ENCODE measurements at regions not wholly inside any gene's neighbourhood (a gene's known extent, or its start where the extent isn't known, plus 50 kb on each side); places are given as distances from the start of the nearest gene placed in this dataset.
"Not testable (repeated sequence)": the region's sequence is repeated elsewhere in the genome, so short reads cannot be mapped to it uniquely, and the experiment has no call there.

- H3K79me1 ChIP-seq (ENCODE audit: low read length) = no peaks in the 10 kb centered on the region
- H3K36me3 ChIP-seq (ENCODE audit: control insufficient read depth, insufficient read depth, low read length) = no peaks in the 10 kb centered on the region
- H3K4me3 ChIP-seq (ENCODE audit: low read length) = no peak overlapping the region
- no peaks in the 10 kb centered on the region for H3K79me2 ChIP-seq (ENCODE audit: control insufficient read depth, insufficient read depth, low read length)
- WGBS (ENCODE audit: extremely low coverage, insufficient coverage, low lambda C conversion rate) = no CpG with 5 or more reads among the region's 2 CpGs
- no peak overlapping the region for H4K8ac ChIP-seq (ENCODE audit: low read depth, low read length)
- H2BK120ac ChIP-seq (ENCODE audit: low read depth, low read length) = no peak overlapping the region
- H3K9ac ChIP-seq (ENCODE audit: low read length) = no peak overlapping the region
- no peaks in the 10 kb centered on the region for H3K27me3 ChIP-seq (ENCODE audit: insufficient read depth, low read length, poor library complexity)
- no peak overlapping the region for H3K56ac ChIP-seq (ENCODE audit: low read length)
- DNase-seq = no peak
- no peak overlapping the region for H2BK5ac ChIP-seq (ENCODE audit: low read length)
- no peak overlapping the region for H3K4ac ChIP-seq (ENCODE audit: low read depth, low read length)
- H3K18ac ChIP-seq (ENCODE audit: low read length) = no peak overlapping the region
- H4K5ac ChIP-seq (ENCODE audit: low read length) = no peak overlapping the region
- H3K27ac ChIP-seq (ENCODE audit: low read depth, low read length) = no peak overlapping the region
- no peak overlapping the region for H2BK15ac ChIP-seq (replicated peaks; ENCODE audit: low read depth)
- no peak overlapping the region for H2AK5ac ChIP-seq (ENCODE audit: low read length)
- no peaks in the 10 kb centered on the region for H3K4me1 ChIP-seq (ENCODE audit: control insufficient read depth, low read depth, low read length)
- H3K4me2 ChIP-seq (ENCODE audit: low read length) = no peak overlapping the region
- H3K23ac ChIP-seq (ENCODE audit: low read length) = no peak overlapping the region
Observed at GRCh38 chr14:43579671-43580070, 927.4 kb downstream of the FSCB start.

GRCh38 chr14:43568022-43568421 is 939.1 kb downstream of the FSCB start:
- no peaks in the 10 kb centered on the region for H3K79me1 ChIP-seq (ENCODE audit: low read length)
- no peak overlapping the region for H4K8ac ChIP-seq (ENCODE audit: low read depth, low read length)
- no peaks in the 10 kb centered on the region for H3K79me2 ChIP-seq (ENCODE audit: control insufficient read depth, insufficient read depth, low read length)
- no peak overlapping the region for H3K56ac ChIP-seq (ENCODE audit: low read length)
- H3K4me2 ChIP-seq (ENCODE audit: low read length) = no peak overlapping the region
- no peak overlapping the region for H3K27ac ChIP-seq (ENCODE audit: low read depth, low read length)
- DNase-seq = no peak
- no peak overlapping the region for H3K9ac ChIP-seq (ENCODE audit: low read length)
- H3K4me1 ChIP-seq (ENCODE audit: control insufficient read depth, low read depth, low read length) = no peaks in the 10 kb centered on the region
- no peak overlapping the region for H2BK5ac ChIP-seq (ENCODE audit: low read length)
- no peak overlapping the region for H3K4ac ChIP-seq (ENCODE audit: low read depth, low read length)
- H3K23ac ChIP-seq (ENCODE audit: low read length) = no peak overlapping the region
- no peak overlapping the region for H4K5ac ChIP-seq (ENCODE audit: low read length)
- H3K4me3 ChIP-seq (ENCODE audit: low read length) = no peak overlapping the region
- H3K36me3 ChIP-seq (ENCODE audit: control insufficient read depth, insufficient read depth, low read length) = no peaks in the 10 kb centered on the region
- no peak overlapping the region for H2AK5ac ChIP-seq (ENCODE audit: low read length)
- H2BK120ac ChIP-seq (ENCODE audit: low read depth, low read length) = no peak overlapping the region
- WGBS (ENCODE audit: extremely low coverage, insufficient coverage, low lambda C conversion rate) = no CpG with 5 or more reads among the region's 1 CpG
- no peak overlapping the region for H2BK15ac ChIP-seq (replicated peaks; ENCODE audit: low read depth)
- no peak overlapping the region for H3K18ac ChIP-seq (ENCODE audit: low read length)
- no peaks in the 10 kb centered on the region for H3K27me3 ChIP-seq (ENCODE audit: insufficient read depth, low read length, poor library complexity)

- H2BK5ac ChIP-seq (ENCODE audit: low read length) = no peak overlapping the region
- no peak for DNase-seq
- no peaks in the 10 kb centered on the region for H3K79me2 ChIP-seq (ENCODE audit: control insufficient read depth, insufficient read depth, low read length)
- no peak overlapping the region for H3K56ac ChIP-seq (ENCODE audit: low read length)
- no peaks in the 10 kb centered on the region for H3K79me1 ChIP-seq (ENCODE audit: low read length)
- no peak overlapping the region for H2BK120ac ChIP-seq (ENCODE audit: low read depth, low read length)
- H4K8ac ChIP-seq (ENCODE audit: low read depth, low read length) = no peak overlapping the region
- H3K27ac ChIP-seq (ENCODE audit: low read depth, low read length) = no peak overlapping the region
- H4K5ac ChIP-seq (ENCODE audit: low read length) = no peak overlapping the region
- H3K18ac ChIP-seq (ENCODE audit: low read length) = no peak overlapping the region
- H2BK15ac ChIP-seq (replicated peaks; ENCODE audit: low read depth) = no peak overlapping the region
- H3K4me3 ChIP-seq (ENCODE audit: low read length) = no peak overlapping the region
- no peaks in the 10 kb centered on the region for H3K27me3 ChIP-seq (ENCODE audit: insufficient read depth, low read length, poor library complexity)
- H3K36me3 ChIP-seq (ENCODE audit: control insufficient read depth, insufficient read depth, low read length) = no peaks in the 10 kb centered on the region
- no peaks in the 10 kb centered on the region for H3K4me1 ChIP-seq (ENCODE audit: control insufficient read depth, low read depth, low read length)
- WGBS (ENCODE audit: extremely low coverage, insufficient coverage, low lambda C conversion rate) = no CpG with 5 or more reads among the region's 1 CpG
- H3K9ac ChIP-seq (ENCODE audit: low read length) = no peak overlapping the region
- H3K4ac ChIP-seq (ENCODE audit: low read depth, low read length) = no peak overlapping the region
- H3K23ac ChIP-seq (ENCODE audit: low read length) = no peak overlapping the region
- H2AK5ac ChIP-seq (ENCODE audit: low read length) = no peak overlapping the region
- no peak overlapping the region for H3K4me2 ChIP-seq (ENCODE audit: low read length)
Observed at GRCh38 chr14:43548368-43548767, 958.7 kb downstream of the FSCB start.

GRCh38 chr14:43547596-43547995 is 959.5 kb downstream of the FSCB start:
- not testable (repeated sequence) for H3K4me1 ChIP-seq (ENCODE audit: control insufficient read depth, low read depth, low read length); H3K4ac ChIP-seq (ENCODE audit: low read depth, low read length); DNase-seq

GRCh38 chr14:43541356-43541755 is 965.7 kb downstream of the FSCB start:
- H3K4me3 ChIP-seq (ENCODE audit: low read length) = no peak overlapping the region

More at GRCh38 chr14:43547596-43547995, 959.5 kb downstream of the FSCB start:
- H3K9ac ChIP-seq (ENCODE audit: low read length); H4K8ac ChIP-seq (ENCODE audit: low read depth, low read length); H3K36me3 ChIP-seq (ENCODE audit: control insufficient read depth, insufficient read depth, low read length); H3K27ac ChIP-seq (ENCODE audit: low read depth, low read length); H2AK5ac ChIP-seq (ENCODE audit: low read length); H2BK5ac ChIP-seq (ENCODE audit: low read length); H3K23ac ChIP-seq (ENCODE audit: low read length); H3K79me2 ChIP-seq (ENCODE audit: control insufficient read depth, insufficient read depth, low read length); H4K5ac ChIP-seq (ENCODE audit: low read length); H3K56ac ChIP-seq (ENCODE audit: low read length); H2BK120ac ChIP-seq (ENCODE audit: low read depth, low read length); H2BK15ac ChIP-seq (replicated peaks; ENCODE audit: low read depth); H3K4me2 ChIP-seq (ENCODE audit: low read length); H3K79me1 ChIP-seq (ENCODE audit: low read length); H3K18ac ChIP-seq (ENCODE audit: low read length); H3K27me3 ChIP-seq (ENCODE audit: insufficient read depth, low read length, poor library complexity); H3K4me3 ChIP-seq (ENCODE audit: low read length): not testable (repeated sequence)
- no CpG with 5 or more reads among the region's 2 CpGs for WGBS (ENCODE audit: extremely low coverage, insufficient coverage, low lambda C conversion rate)

GRCh38 chr14:43540948-43541347 is 966.1 kb downstream of the FSCB start:
- H3K4me3 ChIP-seq (ENCODE audit: low read length) = no peak overlapping the region
- H3K56ac ChIP-seq (ENCODE audit: low read length) = no peak overlapping the region
- H2BK120ac ChIP-seq (ENCODE audit: low read depth, low read length) = no peak overlapping the region
- H3K79me2 ChIP-seq (ENCODE audit: control insufficient read depth, insufficient read depth, low read length) = no peaks in the 10 kb centered on the region
- H3K4me2 ChIP-seq (ENCODE audit: low read length) = no peak overlapping the region
- no peaks in the 10 kb centered on the region for H3K36me3 ChIP-seq (ENCODE audit: control insufficient read depth, insufficient read depth, low read length)
- DNase-seq = peak; percentile 75
- H3K4ac ChIP-seq (ENCODE audit: low read depth, low read length) = no peak overlapping the region
- H3K23ac ChIP-seq (ENCODE audit: low read length) = no peak overlapping the region
- no peak overlapping the region for H3K9ac ChIP-seq (ENCODE audit: low read length)
- no peak overlapping the region for H3K18ac ChIP-seq (ENCODE audit: low read length)
- H3K27ac ChIP-seq (ENCODE audit: low read depth, low read length) = no peak overlapping the region
- no peaks in the 10 kb centered on the region for H3K4me1 ChIP-seq (ENCODE audit: control insufficient read depth, low read depth, low read length)
- no peak overlapping the region for H4K8ac ChIP-seq (ENCODE audit: low read depth, low read length)
- no CpG with 5 or more reads among the region's 13 CpGs for WGBS (ENCODE audit: extremely low coverage, insufficient coverage, low lambda C conversion rate)
- H2BK15ac ChIP-seq (replicated peaks; ENCODE audit: low read depth) = no peak overlapping the region
- H3K79me1 ChIP-seq (ENCODE audit: low read length) = no peaks in the 10 kb centered on the region
- no peak overlapping the region for H2BK5ac ChIP-seq (ENCODE audit: low read length)
- no peak overlapping the region for H2AK5ac ChIP-seq (ENCODE audit: low read length)
- no peaks in the 10 kb centered on the region for H3K27me3 ChIP-seq (ENCODE audit: insufficient read depth, low read length, poor library complexity)
- H4K5ac ChIP-seq (ENCODE audit: low read length) = no peak overlapping the region

More at GRCh38 chr14:43541356-43541755, 965.7 kb downstream of the FSCB start:
- Histone ChIP-seq H3K4me1 (ENCODE audit: control insufficient read depth, low read depth, low read length) (no peaks in the 10 kb centered on the region), H4K8ac (ENCODE audit: low read depth, low read length) (no peak overlapping the region), H4K5ac (ENCODE audit: low read length) (no peak overlapping the region), H3K36me3 (ENCODE audit: control insufficient read depth, insufficient read depth, low read length) (no peaks in the 10 kb centered on the region), H3K4ac (ENCODE audit: low read depth, low read length) (no peak overlapping the region), H3K9ac (ENCODE audit: low read length) (no peak overlapping the region), H2BK5ac (ENCODE audit: low read length) (no peak overlapping the region), H3K27me3 (ENCODE audit: insufficient read depth, low read length, poor library complexity) (no peaks in the 10 kb centered on the region), H3K56ac (ENCODE audit: low read length) (no peak overlapping the region), H2AK5ac (ENCODE audit: low read length) (no peak overlapping the region), H3K79me2 (ENCODE audit: control insufficient read depth, insufficient read depth, low read length) (no peaks in the 10 kb centered on the region), H3K23ac (ENCODE audit: low read length) (no peak overlapping the region), H3K18ac (ENCODE audit: low read length) (no peak overlapping the region), H2BK15ac (replicated peaks; ENCODE audit: low read depth) (no peak overlapping the region), H2BK120ac (ENCODE audit: low read depth, low read length) (no peak overlapping the region), H3K79me1 (ENCODE audit: low read length) (no peaks in the 10 kb centered on the region), H3K4me2 (ENCODE audit: low read length) (no peak overlapping the region), H3K27ac (ENCODE audit: low read depth, low read length) (no peak overlapping the region)
- no CpG with 5 or more reads among the region's 11 CpGs for WGBS (ENCODE audit: extremely low coverage, insufficient coverage, low lambda C conversion rate)
- no peak for DNase-seq
